HG02840 (cell line): ENCODE measurements at regions not wholly inside any gene's neighbourhood (a gene's known extent, or its start where the extent isn't known, plus 50 kb on each side); places are given as distances from the start of the nearest gene placed in this dataset.
A peak's percentile ranks its signal among the peaks of the same experiment; 100 is the strongest.
"Not testable (repeated sequence)": the region's sequence is repeated elsewhere in the genome, so short reads cannot be mapped to it uniquely, and the experiment has no call there.

Experiments
- ATAC-seq: cut with Tn5 transposase; IDR thresholded peaks from one replicate; pipeline ENCODE4 v1.9.1; 2021; ENCODE audit warnings: mild to moderate bottlenecking, moderate library complexity, moderate number of reproducible peaks; ENCODE audit not compliant: unreplicated experiment, low FRiP score

- ATAC-seq: peak; percentile 76
Observed at GRCh38 chr2:156908825-156909224, 348.7 kb upstream of the GALNT5 start.

GRCh38 chr2:156909983-156910382, 347.5 kb upstream of the GALNT5 start:
- no peak for ATAC-seq

- no peak for ATAC-seq
Observed at GRCh38 chr2:156915332-156915731, 342.2 kb upstream of the GALNT5 start.

- ATAC-seq: no peak
Observed at GRCh38 chr2:156918410-156918809, 339.1 kb upstream of the GALNT5 start.

GRCh38 chr2:156930423-156930822, 327.1 kb upstream of the GALNT5 start:
- ATAC-seq: no peak

- ATAC-seq: no peak
Observed at GRCh38 chr2:156933645-156934225, 323.8 kb upstream of the GALNT5 start.

- no peak for ATAC-seq
Observed at GRCh38 chr2:156935616-156936015, 321.9 kb upstream of the GALNT5 start.

GRCh38 chr2:156937430-156937829, 320.1 kb upstream of the GALNT5 start:
- ATAC-seq: no peak

GRCh38 chr2:156944871-156945270, 312.6 kb upstream of the GALNT5 start:
- no peak for ATAC-seq

- no peak for ATAC-seq
Observed at GRCh38 chr2:156947261-156947660, 310.2 kb upstream of the GALNT5 start.

GRCh38 chr2:156955701-156956100, 301.8 kb upstream of the GALNT5 start:
- ATAC-seq: no peak

GRCh38 chr2:156956161-156956560, 301.3 kb upstream of the GALNT5 start:
- no peak for ATAC-seq

- no peak for ATAC-seq
Observed at GRCh38 chr2:156958374-156958773, 299.1 kb upstream of the GALNT5 start.

GRCh38 chr2:156959481-156959880, 298.0 kb upstream of the GALNT5 start:
- ATAC-seq: no peak

- ATAC-seq: no peak
Observed at GRCh38 chr2:156982615-156983014, 274.9 kb upstream of the GALNT5 start.

- ATAC-seq: no peak
Observed at GRCh38 chr2:156986339-156986988, 271.0 kb upstream of the GALNT5 start.

GRCh38 chr2:156999661-157000060, 257.8 kb upstream of the GALNT5 start:
- ATAC-seq: no peak

GRCh38 chr2:157004789-157005188, 252.7 kb upstream of the GALNT5 start:
- ATAC-seq: no peak

- ATAC-seq: no peak
Observed at GRCh38 chr2:157015015-157015575, 242.4 kb upstream of the GALNT5 start.

GRCh38 chr2:157023264-157023663, 234.2 kb upstream of the GALNT5 start:
- ATAC-seq: not testable (repeated sequence)

- ATAC-seq: no peak
Observed at GRCh38 chr2:157024129-157024528, 233.4 kb upstream of the GALNT5 start.

- ATAC-seq: no peak
Observed at GRCh38 chr2:157032017-157032416, 225.5 kb upstream of the GALNT5 start.
